Stimulated activated effector memory CD8-positive, alpha-beta T cell treated with anti-CD3 and anti-CD28 coated beads, Interleukin-12 subunit alpha, Interleukin-12 subunit beta, amount 100 ng/mL, for 72 hours (primary cell): ENCODE measurements at regions not wholly inside any gene's neighbourhood (a gene's known extent, or its start where the extent isn't known, plus 50 kb on each side); places are given as distances from the start of the nearest gene placed in this dataset.
"Not testable (repeated sequence)": the region's sequence is repeated elsewhere in the genome, so short reads cannot be mapped to it uniquely, and the experiment has no call there.

Source experiments
- ATAC-seq: fragments of 150-1000 bp; cut with Tn5 transposase; 2 replicates; pipeline ENCODE4 v1.10.0; 2021
- DNase-seq, 2 donors: peaks; one replicate each; pipeline ENCODE4 v3.0.0; 2021 to 2022; ENCODE audit warnings: low spot score in 2 of 2
- H3K27ac Mint-ChIP-seq: one replicate; pipeline ENCODE4 v1.8.0; 2022; ENCODE audit warnings: mild to moderate bottlenecking, mixed read lengths
- H3K36me3 Mint-ChIP-seq: one replicate; pipeline ENCODE4 v1.8.0; 2022; ENCODE audit warnings: mild to moderate bottlenecking, mixed read lengths
- H3K4me1 Mint-ChIP-seq: one replicate; pipeline ENCODE4 v1.8.0; 2022; ENCODE audit warnings: mixed read lengths
- H3K4me3 Mint-ChIP-seq: one replicate; pipeline ENCODE4 v1.8.0; 2022; ENCODE audit warnings: mild to moderate bottlenecking, mixed read lengths
- H3K9me3 Mint-ChIP-seq: one replicate; pipeline ENCODE4 v1.8.0; 2022; ENCODE audit warnings: mixed read lengths

- not testable (repeated sequence) for H3K36me3 Mint-ChIP-seq, DNase-seq, H3K27ac Mint-ChIP-seq, H3K9me3 Mint-ChIP-seq, H3K4me1 Mint-ChIP-seq, ATAC-seq, H3K4me3 Mint-ChIP-seq
These were observed 81.6 kb downstream of the P2RY10 start for GRCh38 chrX:79026742-79027141.

DNA sequence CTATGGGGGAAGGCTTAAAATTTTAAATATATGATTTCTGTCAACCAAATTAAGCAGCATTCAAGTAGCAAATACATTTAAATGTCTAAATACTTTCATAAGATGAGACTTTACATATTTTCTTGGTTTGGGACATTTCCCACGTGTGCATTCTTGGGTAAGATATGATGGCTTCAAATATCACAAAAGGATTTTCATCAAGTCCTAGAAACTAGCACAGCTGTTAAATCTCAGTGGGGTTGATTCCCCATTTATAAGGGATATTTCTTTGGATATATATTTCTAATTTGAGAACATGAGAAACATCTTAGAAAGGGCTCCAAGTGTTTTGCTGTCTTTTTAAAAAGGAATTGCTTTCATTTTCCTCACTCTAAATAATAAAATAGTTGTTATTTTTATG, 90.2 kb downstream of the P2RY10 start:
- Mint-ChIP-seq H3K4me1 (no peaks in the 10 kb centered on the region), H3K36me3 (no peaks in the 10 kb centered on the region), H3K4me3 (no peak overlapping the region), H3K27ac (no peak overlapping the region), H3K9me3 (no peaks in the 10 kb centered on the region)
- DNase-seq (no peak), ATAC-seq (no peak)

DNA sequence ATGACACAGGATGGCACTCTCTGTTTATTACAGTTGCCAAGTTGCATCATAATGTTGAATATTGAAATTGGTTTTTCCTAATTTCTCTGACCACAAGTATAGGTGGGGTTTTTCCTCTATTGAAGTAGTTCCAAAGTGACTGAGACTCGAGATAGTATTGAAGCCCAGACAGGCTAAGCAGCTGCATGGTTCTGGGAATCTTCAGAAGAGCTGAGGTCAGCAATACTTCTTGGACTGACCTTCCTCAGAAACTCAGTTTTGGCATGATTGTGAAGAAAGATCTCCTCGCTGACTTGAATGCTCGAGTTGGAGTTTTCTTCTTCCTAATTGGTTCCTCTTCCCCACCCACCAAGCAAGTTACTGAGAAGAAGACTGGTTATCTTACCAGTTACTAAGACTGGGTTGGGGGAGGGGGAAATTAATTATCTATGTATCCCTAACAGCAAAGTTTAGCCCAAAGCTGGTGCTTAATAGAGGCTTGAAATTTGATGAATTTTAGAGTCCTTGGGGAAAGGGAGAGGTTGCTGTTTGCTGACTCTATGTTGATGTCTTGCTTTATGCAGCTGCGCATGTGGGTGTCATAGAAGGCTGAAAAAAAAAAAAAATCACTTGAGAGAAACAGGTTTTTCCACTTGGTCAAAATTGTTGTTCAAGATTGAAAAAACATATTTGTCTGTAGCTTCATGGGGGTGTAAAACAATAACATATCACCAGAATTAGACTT, 91.1 kb downstream of the P2RY10 start:
- Mint-ChIP-seq H3K27ac (no peak overlapping the region), H3K4me1 (no peaks in the 10 kb centered on the region), H3K4me3 (no peak overlapping the region), H3K36me3 (no peaks in the 10 kb centered on the region), H3K9me3 (no peaks in the 10 kb centered on the region)
- ATAC-seq (no peak), DNase-seq (no peak)

GRCh38 chrX:79065696-79066095, 78.8 kb upstream of the GPR174 start:
- Mint-ChIP-seq H3K36me3 (no peaks in the 10 kb centered on the region), H3K4me1 (no peaks in the 10 kb centered on the region), H3K4me3 (no peak overlapping the region), H3K27ac (no peak overlapping the region), H3K9me3 (peaks cover 7% of the 10 kb centered on the region)
- ATAC-seq (no peak), DNase-seq (no peak)

DNA sequence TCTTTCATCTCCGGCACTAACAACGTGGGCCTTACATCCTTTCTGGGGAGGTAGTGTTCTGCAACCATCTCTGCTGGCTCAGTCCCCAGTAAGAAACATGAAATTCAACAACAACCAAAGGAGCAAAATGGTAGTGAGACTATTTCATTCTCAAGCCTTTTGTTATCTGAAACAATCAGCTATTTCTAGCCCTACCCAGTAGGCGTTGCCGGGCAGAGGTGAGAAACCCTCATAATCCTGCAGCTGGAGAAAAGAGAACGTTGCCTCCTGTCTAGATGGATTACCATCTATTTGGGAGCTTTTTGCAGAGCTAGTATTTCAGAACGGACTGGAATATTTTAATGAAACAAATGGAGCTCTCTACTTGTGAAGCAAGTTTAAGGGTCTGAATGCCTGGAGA, 66.4 kb upstream of the GPR174 start:
- Mint-ChIP-seq H3K27ac (no peak overlapping the region), H3K9me3 (no peaks in the 10 kb centered on the region), H3K36me3 (no peaks in the 10 kb centered on the region), H3K4me1 (peaks cover 6% of the 10 kb centered on the region), H3K4me3 (no peak overlapping the region)
- ATAC-seq (no peak), DNase-seq (no peak)

DNA sequence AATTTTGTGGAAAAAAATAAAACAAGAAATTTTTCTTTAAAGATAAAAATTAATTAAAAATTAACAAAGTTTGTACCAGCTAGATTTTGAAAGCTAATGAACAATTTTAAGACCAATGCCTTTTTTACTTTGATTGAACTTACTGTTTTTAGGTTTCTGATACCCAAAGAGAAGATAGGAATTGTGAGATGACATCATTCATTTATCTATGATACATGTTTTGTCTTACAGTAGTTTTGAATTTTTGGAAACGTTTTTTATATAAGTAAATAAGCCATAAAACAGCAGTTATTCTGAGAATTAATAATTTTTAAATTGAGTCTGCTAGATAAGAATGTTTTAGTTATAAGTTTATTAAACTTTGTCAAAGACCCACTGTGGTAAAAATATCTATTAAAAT, 65.0 kb upstream of the GPR174 start:
- no peaks in the 10 kb centered on the region for H3K9me3 Mint-ChIP-seq
- ATAC-seq: no peak
- no peak overlapping the region for H3K4me3 Mint-ChIP-seq
- DNase-seq: no peak
- no peak overlapping the region for H3K27ac Mint-ChIP-seq
- peaks cover 6% of the 10 kb centered on the region for H3K4me1 Mint-ChIP-seq
- H3K36me3 Mint-ChIP-seq: no peaks in the 10 kb centered on the region

- no peaks in the 10 kb centered on the region for H3K9me3 Mint-ChIP-seq
- no peaks in the 10 kb centered on the region for H3K36me3 Mint-ChIP-seq
These were observed 64.3 kb upstream of the GPR174 start for GRCh38 chrX:79080141-79080540.

DNA sequence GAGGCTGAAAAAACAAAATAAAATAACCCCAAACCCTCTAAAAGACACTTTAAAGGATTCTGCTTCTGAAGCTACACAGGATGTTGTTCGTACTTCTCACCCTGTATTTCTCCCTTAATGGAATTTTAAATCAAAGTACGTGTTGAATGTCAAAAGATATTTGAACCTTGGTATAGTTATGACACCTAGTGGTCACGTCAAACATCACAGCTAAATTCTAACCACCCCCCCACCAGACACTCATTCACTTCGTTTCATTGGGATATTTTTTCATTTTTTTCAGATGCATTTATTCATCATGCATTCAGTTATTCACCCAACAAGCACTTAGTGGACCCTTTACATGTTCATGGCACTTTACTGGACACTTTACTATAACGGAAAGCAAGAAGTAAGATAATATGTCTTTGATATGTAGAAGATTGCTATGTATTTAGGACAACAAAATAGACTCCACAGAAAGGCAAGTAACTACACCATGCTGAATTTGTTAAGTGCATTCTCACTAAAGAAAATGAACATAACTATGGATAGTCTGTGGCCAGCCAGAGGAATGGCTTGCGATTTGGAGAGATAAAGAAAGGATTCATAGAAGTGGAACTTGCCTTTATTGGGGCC, 62.5 kb upstream of the GPR174 start:
- peak overlapping the region; percentile 45 for H3K4me3 Mint-ChIP-seq
- ATAC-seq: peak; percentile 51

More at GRCh38 chrX:79080141-79080540, 64.3 kb upstream of the GPR174 start:
- DNase-seq (no peak), ATAC-seq (no peak)
- Mint-ChIP-seq H3K4me1 (peaks cover 12% of the 10 kb centered on the region), H3K27ac (no peak overlapping the region), H3K4me3 (no peak overlapping the region)

DNA sequence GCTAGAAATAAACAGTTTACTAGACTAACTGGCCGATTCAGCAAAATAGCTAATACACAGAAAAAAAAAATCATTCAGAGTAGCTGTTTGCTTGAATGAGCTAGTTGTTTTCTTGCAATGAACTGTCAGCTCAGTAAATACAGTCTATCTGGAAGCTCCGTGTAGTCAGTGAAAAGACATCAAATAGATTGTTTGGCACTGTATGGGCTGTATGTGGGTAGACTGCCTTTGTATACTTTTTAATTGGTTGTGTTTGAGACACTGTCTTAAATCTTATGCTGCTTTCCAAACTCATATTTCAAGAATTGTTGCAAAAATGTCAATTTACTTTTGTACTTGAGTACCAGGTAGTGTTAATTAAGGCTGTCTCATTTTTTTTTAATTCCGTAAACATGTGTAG, 61.6 kb upstream of the GPR174 start:
- Mint-ChIP-seq H3K4me3 (peak overlapping the region; percentile 19), H3K36me3 (no peaks in the 10 kb centered on the region), H3K9me3 (no peaks in the 10 kb centered on the region), H3K4me1 (peaks cover 13% of the 10 kb centered on the region), H3K27ac (no peak overlapping the region)
- ATAC-seq: no peak
- DNase-seq: no peak

More for the DNA sequence above, 62.5 kb upstream of the GPR174 start:
- Mint-ChIP-seq H3K9me3 (no peaks in the 10 kb centered on the region), H3K27ac (no peak overlapping the region), H3K4me1 (peaks cover 13% of the 10 kb centered on the region), H3K36me3 (no peaks in the 10 kb centered on the region)
- no peak for DNase-seq

- ATAC-seq (peak; percentile 66), DNase-seq (no peak)
- H3K4me3 Mint-ChIP-seq: no peak overlapping the region
- no peak overlapping the region for H3K27ac Mint-ChIP-seq
- H3K36me3 Mint-ChIP-seq: no peaks in the 10 kb centered on the region
- no peaks in the 10 kb centered on the region for H3K9me3 Mint-ChIP-seq
- peaks cover 19% of the 10 kb centered on the region for H3K4me1 Mint-ChIP-seq
These were observed 59.6 kb upstream of the GPR174 start for GRCh38 chrX:79084923-79085322.

- H3K9me3 Mint-ChIP-seq: peaks cover 3% of the 10 kb centered on the region
- H3K4me1 Mint-ChIP-seq: peaks cover 34% of the 10 kb centered on the region
- H3K27ac Mint-ChIP-seq: peak overlapping the region; percentile 72
- no peak for ATAC-seq
- H3K36me3 Mint-ChIP-seq: no peaks in the 10 kb centered on the region
- DNase-seq: no peak
- peak overlapping the region; percentile 48 for H3K4me3 Mint-ChIP-seq
These were observed 54.4 kb upstream of the GPR174 start for GRCh38 chrX:79089896-79090584.

DNA sequence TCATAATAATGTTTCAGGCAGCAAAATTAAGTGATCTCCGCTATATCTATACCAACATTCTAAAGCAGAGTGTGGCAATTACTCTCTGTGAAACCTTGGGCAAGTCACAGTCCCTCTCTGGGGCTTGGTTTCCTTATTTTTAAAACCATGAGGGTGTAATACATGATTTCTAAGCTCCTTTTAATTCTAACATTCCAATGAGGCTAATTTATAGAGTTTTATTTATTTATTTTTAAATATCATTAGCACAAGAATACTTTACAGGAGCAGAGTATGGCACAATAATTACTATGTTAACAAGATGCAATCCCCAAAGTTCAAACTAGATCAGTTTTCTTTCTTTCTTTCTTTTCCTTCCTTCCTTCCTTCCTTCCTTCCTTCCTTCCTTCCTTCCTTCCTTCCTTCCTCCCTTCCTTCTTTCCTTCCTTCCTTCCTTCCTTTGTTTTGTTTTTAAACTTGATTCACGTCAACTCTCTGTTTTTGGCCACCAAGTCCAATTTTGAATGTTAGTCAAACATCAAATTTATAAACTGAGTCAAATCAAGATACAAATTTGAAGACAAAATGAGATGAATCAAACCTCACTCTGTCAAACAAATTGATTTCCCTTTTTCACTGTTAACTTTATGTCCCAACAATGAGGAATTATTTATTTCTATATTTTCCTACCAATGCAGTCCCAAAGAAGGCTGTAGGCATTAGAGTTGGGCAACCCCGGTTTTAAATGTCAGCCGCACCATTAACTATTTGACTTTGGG, 50.2 kb upstream of the GPR174 start:
- Mint-ChIP-seq H3K4me3 (no peak overlapping the region), H3K27ac (peak overlapping the region; percentile 65), H3K36me3 (no peaks in the 10 kb centered on the region)

More for the DNA sequence above, 50.2 kb upstream of the GPR174 start:
- H3K9me3 Mint-ChIP-seq: peaks cover 3% of the 10 kb centered on the region
- peaks cover 56% of the 10 kb centered on the region for H3K4me1 Mint-ChIP-seq
- no peak for ATAC-seq
- no peak for DNase-seq
